Neuron (in vitro differentiated cells): ENCODE measurements at regions not wholly inside any gene's neighbourhood (a gene's known extent, or its start where the extent isn't known, plus 50 kb on each side); places are given as distances from the start of the nearest gene placed in this dataset.
"Not testable (repeated sequence)": the region's sequence is repeated elsewhere in the genome, so short reads cannot be mapped to it uniquely, and the experiment has no call there.

ENCODE experiments used
- H2AFZ ChIP-seq: one replicate; pipeline ENCODE4 v1.6.1; 2013; ENCODE audit warnings: low read depth, mild to moderate bottlenecking, inconsistent platforms, low read length, moderate library complexity
- H3K27me3 ChIP-seq: one replicate; pipeline ENCODE4 v1.6.1; 2013; ENCODE audit warnings: low read length; ENCODE audit not compliant: insufficient read depth
- H3K36me3 ChIP-seq: one replicate; pipeline ENCODE4 v1.6.1; 2013; ENCODE audit warnings: low read length; ENCODE audit not compliant: insufficient read depth
- H3K4me1 ChIP-seq: one replicate; pipeline ENCODE4 v1.6.1; 2013; ENCODE audit warnings: low read length; ENCODE audit not compliant: insufficient read depth
- H3K4me3 ChIP-seq: 2 replicates; pipeline ENCODE4 v1.5.1; 2013; ENCODE audit warnings: mild to moderate bottlenecking, low read length, moderate library complexity
- H3K9me3 ChIP-seq: one replicate; pipeline ENCODE4 v1.6.1; 2013; ENCODE audit warnings: low read length

DNA sequence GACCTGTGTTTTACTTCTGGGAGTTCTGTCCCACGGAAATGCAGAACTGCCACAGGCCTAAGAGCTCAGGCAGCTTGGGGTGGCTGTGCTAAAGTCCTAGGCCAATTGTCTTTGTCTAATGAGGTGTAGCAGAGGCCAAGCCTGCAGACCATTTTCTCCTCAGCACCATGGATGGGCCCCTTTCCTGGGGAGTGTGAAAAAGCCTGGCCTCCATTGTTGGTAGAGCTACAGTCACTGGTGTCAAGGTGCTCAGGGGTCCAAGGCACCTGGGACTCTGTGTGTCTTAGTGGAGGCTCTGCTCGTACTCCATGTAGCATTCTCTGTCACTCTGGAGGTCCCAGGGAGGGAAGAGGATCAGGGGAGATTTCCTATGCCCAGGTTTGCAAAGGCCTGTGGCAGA, 329.6 kb downstream of the SLITRK5 start:
- Histone ChIP-seq H2AFZ (no peak overlapping the region), H3K4me1 (no peaks in the 10 kb centered on the region), H3K9me3 (peaks cover 1% of the 10 kb centered on the region), H3K27me3 (no peaks in the 10 kb centered on the region), H3K4me3 (no peak overlapping the region), H3K36me3 (no peaks in the 10 kb centered on the region)

- Histone ChIP-seq H3K9me3 (peaks cover 1% of the 10 kb centered on the region), H3K4me3 (no peak overlapping the region), H2AFZ (no peak overlapping the region), H3K4me1 (no peaks in the 10 kb centered on the region), H3K27me3 (no peaks in the 10 kb centered on the region), H3K36me3 (no peaks in the 10 kb centered on the region)
Measured at GRCh38 chr13:88005188-88005587, 334.0 kb downstream of the SLITRK5 start.

GRCh38 chr13:88014527-88014926, 343.4 kb downstream of the SLITRK5 start:
- Histone ChIP-seq H3K36me3 (no peaks in the 10 kb centered on the region), H3K4me3 (no peak overlapping the region), H3K27me3 (no peaks in the 10 kb centered on the region), H3K4me1 (no peaks in the 10 kb centered on the region), H2AFZ (no peak overlapping the region), H3K9me3 (peaks cover 3% of the 10 kb centered on the region)

- Histone ChIP-seq H3K9me3 (peaks cover 5% of the 10 kb centered on the region), H3K36me3 (no peaks in the 10 kb centered on the region), H3K4me1 (peaks cover 12% of the 10 kb centered on the region), H2AFZ (peak overlapping the region; percentile 26), H3K27me3 (no peaks in the 10 kb centered on the region), H3K4me3 (no peak overlapping the region)
Measured at GRCh38 chr13:88022431-88023208, 351.4 kb downstream of the SLITRK5 start.

- no peak overlapping the region for H3K4me3 ChIP-seq
- H2AFZ ChIP-seq = no peak overlapping the region
- no peaks in the 10 kb centered on the region for H3K36me3 ChIP-seq
- peaks cover 6% of the 10 kb centered on the region for H3K4me1 ChIP-seq
- no peaks in the 10 kb centered on the region for H3K27me3 ChIP-seq
- H3K9me3 ChIP-seq = no peaks in the 10 kb centered on the region
Measured at GRCh38 chr13:88026241-88026640, 355.1 kb downstream of the SLITRK5 start.

DNA sequence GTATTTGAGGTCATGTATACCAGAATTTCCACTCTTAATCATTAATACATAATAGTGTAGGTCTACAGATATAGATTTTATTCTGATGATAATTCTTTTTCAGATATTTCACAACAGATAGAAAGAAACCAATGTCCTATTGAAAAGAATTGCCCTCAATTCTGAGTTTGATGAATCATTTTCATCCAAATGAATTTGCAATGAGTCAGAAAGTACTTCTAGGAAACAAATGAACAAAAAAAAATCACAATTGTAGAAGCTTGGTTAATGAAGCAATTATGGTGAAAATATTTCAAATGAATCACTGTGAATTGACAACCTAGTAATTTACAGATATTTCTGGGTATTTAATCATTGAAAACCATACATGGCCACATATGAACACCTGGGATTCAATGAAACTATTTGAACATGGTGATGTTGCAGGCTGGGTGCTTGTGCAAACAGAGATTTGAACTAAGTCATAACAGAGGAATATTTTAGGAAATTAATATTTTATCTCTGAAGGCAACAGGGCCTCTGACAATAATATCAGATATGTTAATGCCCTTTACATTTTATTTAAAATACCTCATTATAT, 360.9 kb downstream of the SLITRK5 start:
- Histone ChIP-seq H3K27me3 (no peaks in the 10 kb centered on the region), H3K4me3 (no peak overlapping the region), H3K9me3 (no peaks in the 10 kb centered on the region), H3K36me3 (no peaks in the 10 kb centered on the region), H2AFZ (no peak overlapping the region), H3K4me1 (peaks cover 4% of the 10 kb centered on the region)

GRCh38 chr13:88036205-88036604, 365.0 kb downstream of the SLITRK5 start:
- H3K4me1 ChIP-seq, H3K4me3 ChIP-seq: not testable (repeated sequence)

GRCh38 chr13:88042489-88042888, 371.3 kb downstream of the SLITRK5 start:
- no peaks in the 10 kb centered on the region for H3K36me3 ChIP-seq
- H3K4me3 ChIP-seq = no peak overlapping the region
- no peaks in the 10 kb centered on the region for H3K9me3 ChIP-seq
- H2AFZ ChIP-seq = no peak overlapping the region
- H3K27me3 ChIP-seq = no peaks in the 10 kb centered on the region
- peaks cover 4% of the 10 kb centered on the region for H3K4me1 ChIP-seq

More at GRCh38 chr13:88036205-88036604, 365.0 kb downstream of the SLITRK5 start:
- not testable (repeated sequence) for H2AFZ ChIP-seq, H3K36me3 ChIP-seq, H3K27me3 ChIP-seq, H3K9me3 ChIP-seq

DNA sequence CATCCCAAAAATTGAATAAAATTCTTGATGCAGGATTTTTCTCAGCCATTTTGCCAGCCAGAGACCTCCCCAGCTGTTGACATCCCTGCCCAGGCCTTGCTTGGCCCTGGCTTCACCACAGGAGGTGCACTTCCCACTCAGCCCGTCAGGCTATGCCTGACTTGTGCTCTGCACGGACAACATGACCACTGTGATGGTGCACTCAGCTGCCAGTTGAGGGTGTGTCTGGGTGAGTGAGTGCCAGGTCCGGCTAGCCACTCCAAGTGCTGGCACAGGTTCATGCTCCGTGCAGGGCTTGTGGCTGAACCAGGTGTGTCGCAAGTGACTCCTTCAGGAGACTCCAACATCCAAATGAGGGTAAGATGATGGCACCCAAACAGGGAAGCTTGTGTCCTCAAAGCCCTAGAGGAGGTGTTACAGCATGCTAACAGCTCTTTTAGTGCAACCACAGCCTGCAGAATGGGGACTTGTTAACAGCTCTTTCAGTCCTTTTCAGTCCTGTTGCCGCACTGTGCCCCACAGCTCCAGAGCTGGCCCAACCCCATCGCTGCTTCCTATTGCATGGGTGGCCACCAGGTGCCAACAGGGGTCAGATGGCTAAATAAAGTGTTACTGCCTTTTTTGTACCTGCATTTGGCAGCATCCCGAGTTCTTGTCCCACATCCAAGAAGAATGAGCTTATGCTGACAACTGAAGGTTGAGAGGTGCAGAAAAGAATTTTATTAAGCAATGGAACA, 380.7 kb downstream of the SLITRK5 start:
- H3K36me3 ChIP-seq = no peaks in the 10 kb centered on the region
- H3K27me3 ChIP-seq = no peaks in the 10 kb centered on the region
- H2AFZ ChIP-seq = no peak overlapping the region
- H3K9me3 ChIP-seq = peaks cover 9% of the 10 kb centered on the region
- no peaks in the 10 kb centered on the region for H3K4me1 ChIP-seq
- no peak overlapping the region for H3K4me3 ChIP-seq

- H3K4me1 ChIP-seq = peaks cover 15% of the 10 kb centered on the region
- H3K9me3 ChIP-seq = no peaks in the 10 kb centered on the region
- no peak overlapping the region for H2AFZ ChIP-seq
- H3K27me3 ChIP-seq = no peaks in the 10 kb centered on the region
- no peaks in the 10 kb centered on the region for H3K36me3 ChIP-seq
- H3K4me3 ChIP-seq = no peak overlapping the region
Measured at GRCh38 chr13:88063741-88064140, 392.6 kb downstream of the SLITRK5 start.

- H3K36me3 ChIP-seq = no peaks in the 10 kb centered on the region
- H3K4me1 ChIP-seq = no peaks in the 10 kb centered on the region
- H3K27me3 ChIP-seq = no peaks in the 10 kb centered on the region
- no peak overlapping the region for H3K4me3 ChIP-seq
- no peaks in the 10 kb centered on the region for H3K9me3 ChIP-seq
- H2AFZ ChIP-seq = no peak overlapping the region
Measured at GRCh38 chr13:88066847-88067246, 395.7 kb downstream of the SLITRK5 start.

GRCh38 chr13:88068316-88068715, 397.1 kb downstream of the SLITRK5 start:
- no peaks in the 10 kb centered on the region for H3K9me3 ChIP-seq
- no peak overlapping the region for H3K4me3 ChIP-seq
- no peaks in the 10 kb centered on the region for H3K36me3 ChIP-seq
- no peaks in the 10 kb centered on the region for H3K27me3 ChIP-seq
- H3K4me1 ChIP-seq = no peaks in the 10 kb centered on the region
- no peak overlapping the region for H2AFZ ChIP-seq

GRCh38 chr13:88068975-88069374, 397.8 kb downstream of the SLITRK5 start:
- Histone ChIP-seq H3K36me3 (no peaks in the 10 kb centered on the region), H3K9me3 (no peaks in the 10 kb centered on the region), H3K27me3 (no peaks in the 10 kb centered on the region), H2AFZ (no peak overlapping the region), H3K4me3 (no peak overlapping the region), H3K4me1 (no peaks in the 10 kb centered on the region)
